Lower leg skin (tissue), 4 donors: ENCODE measurements at regions not wholly inside any gene's neighbourhood (a gene's known extent, or its start where the extent isn't known, plus 50 kb on each side); places are given as distances from the start of the nearest gene placed in this dataset.

Experiments used
- DNase-seq, 2 donors: peaks; one replicate each; pipeline ENCODE4 v3.0.0-alpha.2; 2019; ENCODE audit warnings: low spot score in 2 of 2
- H3K4me3 ChIP-seq: fragments of 200-600 bp; sonication (generic); 2 replicates; pipeline ENCODE4 v1.5.1; 2017; ENCODE audit warnings: mild to moderate bottlenecking, low read depth; ENCODE audit not compliant: poor library complexity, severe bottlenecking
- POLR2A ChIP-seq, 2 donors: fragments of 450-650 bp; IDR thresholded peaks; one replicate each; pipeline ENCODE4 v1.6.1; 2016 to 2017; ENCODE audit warnings: antibody characterized with exemption in 2 of 2, mild to moderate bottlenecking in 1 of 2, moderate library complexity in 1 of 2
- WGBS, 2 donors: methylation state at CpG; one replicate each; pipeline ENCODE4 v1.1.5; 2018; 5-methylcytosine and 5-hydroxymethylcytosine counted together
- intact Hi-C: fragments of 100-400 bp; cut with DNase I; formaldehyde crosslinking; loops from one replicate; pipeline ENCODE4 v1.15.0; 2023; ENCODE audit warnings: low total_unique reads
- TF ChIP-seq, protein P1 (sequence below), 3 donors: fragments of 450-650 bp; IDR thresholded peaks; one replicate each; pipeline ENCODE4 v1.5.1; 2016; ENCODE audit warnings: antibody characterized with exemption in 3 of 3, mild to moderate bottlenecking in 3 of 3, moderate library complexity in 2 of 3

- intact Hi-C loops, result no loop called here
- no peak for TF ChIP-seq POLR2A (IDR thresholded peaks at IDR 0.05)
- TF ChIP-seq, protein P1, sequence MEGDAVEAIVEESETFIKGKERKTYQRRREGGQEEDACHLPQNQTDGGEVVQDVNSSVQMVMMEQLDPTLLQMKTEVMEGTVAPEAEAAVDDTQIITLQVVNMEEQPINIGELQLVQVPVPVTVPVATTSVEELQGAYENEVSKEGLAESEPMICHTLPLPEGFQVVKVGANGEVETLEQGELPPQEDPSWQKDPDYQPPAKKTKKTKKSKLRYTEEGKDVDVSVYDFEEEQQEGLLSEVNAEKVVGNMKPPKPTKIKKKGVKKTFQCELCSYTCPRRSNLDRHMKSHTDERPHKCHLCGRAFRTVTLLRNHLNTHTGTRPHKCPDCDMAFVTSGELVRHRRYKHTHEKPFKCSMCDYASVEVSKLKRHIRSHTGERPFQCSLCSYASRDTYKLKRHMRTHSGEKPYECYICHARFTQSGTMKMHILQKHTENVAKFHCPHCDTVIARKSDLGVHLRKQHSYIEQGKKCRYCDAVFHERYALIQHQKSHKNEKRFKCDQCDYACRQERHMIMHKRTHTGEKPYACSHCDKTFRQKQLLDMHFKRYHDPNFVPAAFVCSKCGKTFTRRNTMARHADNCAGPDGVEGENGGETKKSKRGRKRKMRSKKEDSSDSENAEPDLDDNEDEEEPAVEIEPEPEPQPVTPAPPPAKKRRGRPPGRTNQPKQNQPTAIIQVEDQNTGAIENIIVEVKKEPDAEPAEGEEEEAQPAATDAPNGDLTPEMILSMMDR (IDR thresholded peaks at IDR 0.05), result no peak
- DNase-seq, result no peak
- whole genome bisulfite sequencing, 2 donors, result 48 to 63% methylated on average over 3 of the region's 3 CpGs
- H3K4me3 ChIP-seq, result no peak overlapping the region
Measured at GRCh38 chr15:85847031-85847430, 52.3 kb upstream of the KLHL25 start.

- no peak for TF ChIP-seq POLR2A (IDR thresholded peaks at IDR 0.05)
- TF ChIP-seq, protein P1 (IDR thresholded peaks at IDR 0.05), result no peak
- DNase-seq, result peak in 1 of 2 donors; percentile 80
- intact Hi-C loops, result no loop called here
- no peak overlapping the region for H3K4me3 ChIP-seq
- 75 to 82% methylated on average over 11 of the region's 11 CpGs for WGBS, 2 donors
Measured at GRCh38 chr15:85849946-85850345, 55.2 kb upstream of the KLHL25 start.

- intact Hi-C loops, result no loop called here
- WGBS, 2 donors, result 74 to 83% methylated on average over 3 of the region's 3 CpGs
- H3K4me3 ChIP-seq, result no peak overlapping the region
- peak in 1 of 2 donors; percentile 50 for DNase-seq
- no peak for TF ChIP-seq POLR2A (IDR thresholded peaks at IDR 0.05)
- TF ChIP-seq, protein P1 (IDR thresholded peaks at IDR 0.05), result no peak
Measured at GRCh38 chr15:85852969-85853368, 58.2 kb upstream of the KLHL25 start.

DNA sequence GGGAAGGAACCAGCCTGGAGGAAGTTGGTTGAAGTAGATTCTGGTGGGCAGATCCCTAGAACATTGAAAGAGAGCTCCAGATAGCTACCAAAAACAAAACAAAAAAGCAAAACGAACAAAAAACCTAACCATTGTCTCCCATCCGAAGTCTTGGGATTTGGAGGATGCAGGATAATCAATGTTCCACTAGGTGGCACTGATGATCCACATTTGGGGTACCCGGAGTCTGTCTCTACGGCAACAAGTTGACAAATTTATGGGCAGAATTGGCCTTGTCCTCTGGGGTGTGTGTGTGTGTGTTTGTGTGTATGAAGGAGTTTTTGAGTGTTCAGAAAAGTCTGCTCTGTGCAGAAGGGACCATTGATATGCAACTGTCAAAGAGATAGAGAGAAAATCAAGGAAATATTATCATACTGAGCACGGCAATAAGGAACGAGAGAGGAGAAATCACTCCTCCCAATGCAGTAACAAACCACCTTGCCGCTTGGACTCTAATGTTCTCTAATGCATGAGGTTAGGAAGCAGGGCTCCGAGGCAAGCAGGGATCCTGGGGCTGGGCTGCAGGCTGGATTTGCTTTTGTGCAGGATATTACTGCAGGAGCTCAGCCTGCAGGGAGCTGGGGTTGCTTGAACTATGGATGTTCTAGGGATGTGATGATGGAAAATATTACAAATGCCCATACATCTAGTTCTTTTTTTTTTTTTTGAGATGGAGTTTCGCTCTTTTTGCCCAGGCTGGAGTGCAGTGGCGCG is 59.8 kb upstream of the KLHL25 start:
- intact Hi-C loops, result no loop called here
- WGBS, 2 donors, result 38 to 44% methylated on average over 11 of the region's 11 CpGs
- no peak overlapping the region for H3K4me3 ChIP-seq
- peak; percentile 33 to 56 for DNase-seq
- TF ChIP-seq, protein P1 (IDR thresholded peaks at IDR 0.05), result no peak
- TF ChIP-seq POLR2A (IDR thresholded peaks at IDR 0.05), result no peak

DNA sequence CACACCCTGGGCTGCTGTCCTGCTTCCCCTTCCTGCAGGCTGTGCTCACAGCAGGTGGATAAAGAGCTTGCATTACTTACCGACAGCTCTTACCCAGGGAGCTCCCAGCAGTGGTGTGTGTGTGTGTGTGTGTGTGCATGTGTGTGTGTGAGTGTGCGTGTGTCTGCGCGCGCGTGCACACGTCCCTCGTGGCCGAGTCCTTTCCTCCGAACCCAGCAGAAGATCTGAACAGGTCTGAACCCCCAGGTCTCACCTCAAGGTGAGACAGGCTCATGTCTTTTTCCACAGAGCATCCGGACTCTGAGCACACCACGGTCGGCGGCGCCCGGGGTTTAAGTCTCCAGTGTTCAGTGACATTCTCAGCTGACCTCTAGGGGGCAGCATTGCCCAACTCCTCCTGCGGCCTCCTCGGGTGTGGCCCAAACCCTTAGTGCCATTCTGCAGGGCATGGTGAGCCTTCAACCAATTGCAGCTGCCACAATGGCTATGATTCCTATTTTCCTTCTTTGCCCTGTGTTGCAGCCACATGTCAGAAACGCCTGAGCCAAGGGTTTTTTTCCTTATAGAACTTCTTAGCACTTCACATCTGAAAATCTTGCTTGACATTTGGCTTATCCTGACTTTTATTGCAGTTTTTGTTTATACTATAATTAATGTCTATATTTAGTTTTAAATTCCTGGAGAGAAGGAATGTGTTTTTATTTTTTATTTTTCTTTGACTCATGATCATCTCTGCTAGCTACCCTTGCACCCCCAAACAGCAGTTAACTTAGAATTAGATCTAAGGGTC is 64.1 kb upstream of the KLHL25 start:
- DNase-seq, result peak; percentile 29 to 89
- intact Hi-C loops, result no loop called here
- H3K4me3 ChIP-seq, result no peak overlapping the region
- 3 to 11% methylated on average over 4 to 19 of the region's 19 CpGs for WGBS, 2 donors
- TF ChIP-seq, protein P1 (IDR thresholded peaks at IDR 0.05), result no peak
- no peak for TF ChIP-seq POLR2A (IDR thresholded peaks at IDR 0.05)
